ENCODE measurements at regions not wholly inside any gene's neighbourhood (a gene's known extent, or its start where the extent isn't known, plus 50 kb on each side); places are given as distances from the start of the nearest gene placed in this dataset.

GRCh38 chr6:169370666-169371343, 117.2 kb upstream of the THBS2 start:
- 0 out of 2 replicates have a peak, but pooled peaks have one; percentile 2 for TF ChIP-seq CTCF (IDR thresholded peaks at IDR 0.05; ENCODE audit: low read depth, low read length)
- DNase-seq (ENCODE audit: low read depth, low spot score) = no peak

GRCh38 chr6:169370054-169370453, 116.4 kb upstream of the THBS2 start:
- Histone ChIP-seq H3K27me3 (ENCODE audit: control insufficient read depth, insufficient read depth, low read length) (no peaks in the 10 kb centered on the region), H3K27ac (ENCODE audit: low read depth, low read length) (no peak overlapping the region), H3K9me3 (ENCODE audit: control insufficient read depth, insufficient read depth, low read length) (peaks cover 19% of the 10 kb centered on the region), H3K4me3 (ENCODE audit: low read depth, low read length) (no peak overlapping the region)
- no peak for TF ChIP-seq CTCF (IDR thresholded peaks at IDR 0.05; ENCODE audit: low read depth, low read length)
- POLR2A ChIA-PET = no interaction called here
- DNase-seq (ENCODE audit: low read depth, low spot score) = no peak
- CTCF ChIA-PET = no interaction called here

More at GRCh38 chr6:169370666-169371343, 117.2 kb upstream of the THBS2 start:
- no peak overlapping the region for H3K27ac ChIP-seq (ENCODE audit: low read depth, low read length)
- no peak overlapping the region for H3K4me3 ChIP-seq (ENCODE audit: low read depth, low read length)
- H3K9me3 ChIP-seq (ENCODE audit: control insufficient read depth, insufficient read depth, low read length) = peaks cover 21% of the 10 kb centered on the region
- CTCF ChIA-PET = no interaction called here
- no peaks in the 10 kb centered on the region for H3K27me3 ChIP-seq (ENCODE audit: control insufficient read depth, insufficient read depth, low read length)
- POLR2A ChIA-PET = no interaction called here

DNA sequence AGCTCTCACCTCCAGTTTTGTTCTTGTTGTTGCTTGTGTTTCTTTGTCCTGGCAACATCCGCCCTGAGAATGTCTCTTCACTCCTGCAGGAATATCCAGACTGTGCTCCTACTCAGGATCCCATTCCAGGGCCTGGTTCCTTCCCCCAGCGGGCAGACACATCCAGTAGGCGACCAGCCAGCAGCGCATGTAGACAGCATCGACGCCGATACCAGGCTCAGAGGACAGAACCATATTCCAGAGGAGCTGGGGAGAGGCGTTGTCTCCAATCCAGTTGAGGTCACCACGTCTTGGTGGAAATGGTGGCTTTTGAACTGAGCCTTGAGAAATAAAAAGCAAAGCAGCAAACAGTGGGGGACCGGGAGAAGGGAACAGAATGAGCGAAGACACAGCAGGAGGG, 114.6 kb upstream of the THBS2 start:
- POLR2A ChIA-PET = no interaction called here
- no peak for DNase-seq (ENCODE audit: low read depth, low spot score)
- no peaks in the 10 kb centered on the region for H3K27me3 ChIP-seq (ENCODE audit: control insufficient read depth, insufficient read depth, low read length)
- no peak for TF ChIP-seq CTCF (IDR thresholded peaks at IDR 0.05; ENCODE audit: low read depth, low read length)
- CTCF ChIA-PET = no interaction called here
- H3K27ac ChIP-seq (ENCODE audit: low read depth, low read length) = no peak overlapping the region
- no peak overlapping the region for H3K4me3 ChIP-seq (ENCODE audit: low read depth, low read length)
- H3K9me3 ChIP-seq (ENCODE audit: control insufficient read depth, insufficient read depth, low read length) = peaks cover 19% of the 10 kb centered on the region

DNA sequence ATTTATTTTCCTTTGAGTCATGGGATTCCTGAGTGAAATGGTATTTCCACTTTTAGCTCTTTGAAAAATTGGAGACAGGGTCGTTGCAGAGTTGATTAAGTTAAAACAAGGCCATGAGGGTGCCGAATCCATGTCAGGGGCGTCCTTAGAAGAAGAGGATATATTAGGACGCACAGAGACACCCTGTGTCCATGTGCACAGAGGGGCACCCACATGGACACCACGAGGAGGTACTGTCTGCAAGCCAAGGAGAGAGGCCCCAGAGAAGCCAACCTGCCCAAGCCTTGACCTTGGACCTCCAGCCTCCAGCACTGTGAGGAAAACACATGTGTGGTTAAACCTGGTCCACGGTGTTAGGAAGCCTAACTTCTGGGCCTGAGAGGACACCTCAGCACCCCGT, 113.9 kb upstream of the THBS2 start:
- no peak for TF ChIP-seq CTCF (IDR thresholded peaks at IDR 0.05; ENCODE audit: low read depth, low read length)
- POLR2A ChIA-PET = no interaction called here
- H3K9me3 ChIP-seq (ENCODE audit: control insufficient read depth, insufficient read depth, low read length) = peaks cover 14% of the 10 kb centered on the region
- no peak overlapping the region for H3K27ac ChIP-seq (ENCODE audit: low read depth, low read length)
- CTCF ChIA-PET = no interaction called here
- no peaks in the 10 kb centered on the region for H3K27me3 ChIP-seq (ENCODE audit: control insufficient read depth, insufficient read depth, low read length)
- DNase-seq (ENCODE audit: low read depth, low spot score) = no peak
- no peak overlapping the region for H3K4me3 ChIP-seq (ENCODE audit: low read depth, low read length)

DNA sequence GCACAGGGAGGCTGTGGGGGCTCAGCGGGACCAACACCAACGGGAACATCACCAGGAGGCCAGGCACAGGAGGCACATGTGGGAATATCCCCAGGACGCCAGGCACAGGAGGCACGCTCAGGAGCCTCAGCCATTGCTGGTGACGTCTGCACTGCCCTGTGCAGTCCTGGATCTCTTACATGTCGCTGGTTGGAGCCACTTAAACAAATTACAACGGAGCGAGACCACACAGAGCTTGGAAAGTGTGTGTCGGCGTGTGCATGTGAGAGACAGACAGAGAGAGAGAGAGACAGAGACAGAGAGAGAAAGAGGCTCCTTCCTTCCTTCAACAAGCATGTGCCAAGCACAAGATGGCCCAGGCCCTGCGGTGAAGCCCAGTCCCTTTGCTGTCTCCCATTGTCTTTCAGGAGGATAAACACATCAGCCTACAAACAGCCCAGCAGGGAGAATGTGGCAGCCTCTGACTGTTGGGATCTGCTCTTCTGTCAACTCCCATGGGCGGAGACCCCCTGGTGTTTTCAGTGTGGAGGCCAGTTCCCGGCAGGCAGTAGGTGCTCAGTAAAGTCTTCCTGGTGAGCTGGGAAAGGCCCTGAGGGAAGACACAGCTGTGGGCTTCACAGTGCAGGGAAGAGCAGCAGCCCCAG, 112.7 kb upstream of the THBS2 start:
- H3K4me3 ChIP-seq (ENCODE audit: low read depth, low read length) = no peak overlapping the region
- no peak for TF ChIP-seq CTCF (IDR thresholded peaks at IDR 0.05; ENCODE audit: low read depth, low read length)
- POLR2A ChIA-PET = no interaction called here
- no peak overlapping the region for H3K27ac ChIP-seq (ENCODE audit: low read depth, low read length)
- DNase-seq (ENCODE audit: low read depth, low spot score) = no peak
- H3K27me3 ChIP-seq (ENCODE audit: control insufficient read depth, insufficient read depth, low read length) = no peaks in the 10 kb centered on the region
- CTCF ChIA-PET = no interaction called here
- H3K9me3 ChIP-seq (ENCODE audit: control insufficient read depth, insufficient read depth, low read length) = peaks cover 12% of the 10 kb centered on the region
